ENCODE measurements at regions not wholly inside any gene's neighbourhood (a gene's known extent, or its start where the extent isn't known, plus 50 kb on each side); places are given as distances from the start of the nearest gene placed in this dataset.
"Not testable (repeated sequence)": the region's sequence is repeated elsewhere in the genome, so short reads cannot be mapped to it uniquely, and the experiment has no call there.

DNA sequence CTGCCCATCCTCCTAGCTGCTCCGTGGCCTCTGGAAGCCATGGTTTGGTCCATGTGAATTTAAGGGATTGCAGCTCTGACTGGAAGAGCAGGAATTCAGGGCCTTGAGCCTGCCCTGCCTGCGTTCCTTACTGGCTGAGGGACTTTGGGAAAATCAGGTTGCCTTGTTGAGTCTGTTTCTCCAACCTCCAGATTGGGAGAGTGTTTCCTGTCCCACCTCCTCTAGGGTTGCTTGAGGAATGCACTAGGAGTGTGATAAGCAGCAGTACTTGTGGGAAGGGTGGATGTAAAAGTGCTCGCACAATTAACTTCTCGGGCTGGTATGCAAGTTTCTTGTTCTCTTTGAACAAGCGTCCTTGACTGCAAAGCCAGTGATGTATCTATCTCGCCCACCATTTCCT, 84.4 kb upstream of the YWHAQ start:
- no peak for DNase-seq (ENCODE audit: low read depth in 1 of 2, low spot score in 2 of 2)
- Histone ChIP-seq H3K27ac (no peak overlapping the region), H3K9me3 (replicated peaks) (no peaks in the 10 kb centered on the region), H3K27me3 (replicated peaks) (no peaks in the 10 kb centered on the region), H3K36me3 (no peaks in the 10 kb centered on the region), H3K4me1 (replicated peaks) (no peaks in the 10 kb centered on the region), H3K4me3 (no peak overlapping the region)

DNA sequence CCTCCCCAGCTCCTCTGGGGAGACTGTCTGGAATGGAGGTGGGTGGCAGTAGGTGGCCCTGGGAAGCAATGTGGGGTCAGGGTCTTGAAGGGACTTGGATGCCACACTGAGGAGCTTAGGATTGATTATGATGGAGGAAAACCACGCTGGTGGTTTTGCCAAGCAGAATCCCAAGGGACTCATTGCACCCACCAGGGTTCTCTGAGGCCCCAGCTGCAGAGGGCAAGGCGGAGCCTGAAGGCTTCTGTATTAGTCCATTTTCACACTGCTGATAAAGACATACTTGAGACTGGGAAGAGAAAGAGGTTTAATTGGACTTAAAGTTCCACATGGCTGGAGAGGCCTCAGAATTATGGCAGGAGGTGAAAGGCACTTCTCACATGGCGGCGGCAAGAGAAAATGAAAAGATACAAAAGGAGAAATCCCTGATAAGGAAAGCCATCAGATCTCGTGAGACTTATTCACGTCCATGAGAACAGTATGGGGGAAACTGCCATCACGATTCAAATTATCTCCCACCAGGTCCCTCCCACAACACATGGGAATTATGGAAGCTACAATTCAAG, 87.2 kb upstream of the YWHAQ start:
- no peaks in the 10 kb centered on the region for H3K36me3 ChIP-seq

DNA sequence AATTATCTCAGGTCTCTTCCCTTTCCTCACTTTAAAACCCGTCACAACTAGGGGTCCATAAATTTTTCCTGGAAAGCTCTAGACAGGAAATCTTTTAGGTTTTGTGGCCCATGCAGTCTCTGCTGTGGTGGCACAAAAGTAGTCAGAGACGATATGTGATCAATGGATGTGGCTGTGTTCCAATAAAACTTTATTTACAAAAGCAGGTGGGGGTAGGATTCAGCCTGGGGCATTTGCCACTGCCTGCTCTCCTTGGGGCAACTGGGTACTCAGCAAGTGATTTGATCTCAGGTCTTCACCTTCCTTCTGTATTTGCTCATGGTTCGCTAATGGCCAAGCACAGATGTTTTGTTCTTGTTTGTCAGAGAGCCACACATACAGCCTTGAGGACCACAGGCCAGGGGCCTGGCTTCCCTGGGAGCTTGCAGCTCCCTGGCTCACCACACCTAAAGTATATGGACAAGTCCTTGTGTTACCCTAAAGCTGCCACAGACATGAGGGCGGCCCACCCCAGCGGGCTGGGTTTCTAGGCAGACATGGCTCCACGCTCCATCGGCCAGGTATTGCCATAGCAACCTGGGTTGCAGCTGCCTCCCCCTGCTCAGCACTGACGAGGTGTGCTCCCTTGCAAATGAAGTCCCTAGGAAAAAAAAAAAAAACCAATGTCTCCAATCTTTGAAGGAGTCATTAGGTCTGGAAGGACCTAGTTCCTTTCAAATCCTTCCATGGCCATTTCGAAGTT, 89.7 kb upstream of the YWHAQ start:
- no peak for DNase-seq (ENCODE audit: low read depth in 1 of 2, low spot score in 2 of 2)
- Histone ChIP-seq H3K4me1 (replicated peaks) (no peaks in the 10 kb centered on the region), H3K27me3 (replicated peaks) (no peaks in the 10 kb centered on the region), H3K4me3 (no peak overlapping the region), H3K27ac (no peak overlapping the region), H3K9me3 (replicated peaks) (no peaks in the 10 kb centered on the region), H3K36me3 (no peaks in the 10 kb centered on the region)

More for the DNA sequence above, 87.2 kb upstream of the YWHAQ start:
- Histone ChIP-seq H3K4me3 (no peak overlapping the region), H3K27ac (no peak overlapping the region), H3K27me3 (replicated peaks) (no peaks in the 10 kb centered on the region), H3K4me1 (replicated peaks) (no peaks in the 10 kb centered on the region), H3K9me3 (replicated peaks) (no peaks in the 10 kb centered on the region)
- no peak for DNase-seq (ENCODE audit: low read depth in 1 of 2, low spot score in 2 of 2)

DNA sequence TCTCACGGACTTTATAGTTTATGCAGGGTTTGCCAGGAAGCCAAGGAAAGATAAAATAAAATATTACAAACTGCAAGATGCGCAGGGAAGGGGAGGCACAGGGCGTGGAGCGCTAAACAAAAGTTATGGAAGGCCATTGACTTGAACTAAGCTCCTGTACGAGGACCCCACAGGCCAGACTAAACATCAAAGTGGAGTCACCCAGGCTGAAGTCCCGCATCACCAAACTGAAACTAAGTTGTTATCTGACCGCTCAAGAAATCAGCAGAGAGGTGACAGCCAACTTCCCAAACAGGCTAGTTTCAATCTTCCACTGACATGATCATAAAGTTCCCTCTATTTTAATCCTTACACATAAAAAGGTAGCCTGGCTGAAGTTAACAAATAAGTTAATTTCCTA, 90.5 kb upstream of the YWHAQ start:
- H3K27ac ChIP-seq: no peak overlapping the region
- H3K4me1 ChIP-seq (replicated peaks): no peaks in the 10 kb centered on the region
- no peak for DNase-seq (ENCODE audit: low read depth in 1 of 2, low spot score in 2 of 2)
- H3K27me3 ChIP-seq (replicated peaks): no peaks in the 10 kb centered on the region
- H3K4me3 ChIP-seq: no peak overlapping the region
- H3K9me3 ChIP-seq (replicated peaks): no peaks in the 10 kb centered on the region
- H3K36me3 ChIP-seq: no peaks in the 10 kb centered on the region

DNA sequence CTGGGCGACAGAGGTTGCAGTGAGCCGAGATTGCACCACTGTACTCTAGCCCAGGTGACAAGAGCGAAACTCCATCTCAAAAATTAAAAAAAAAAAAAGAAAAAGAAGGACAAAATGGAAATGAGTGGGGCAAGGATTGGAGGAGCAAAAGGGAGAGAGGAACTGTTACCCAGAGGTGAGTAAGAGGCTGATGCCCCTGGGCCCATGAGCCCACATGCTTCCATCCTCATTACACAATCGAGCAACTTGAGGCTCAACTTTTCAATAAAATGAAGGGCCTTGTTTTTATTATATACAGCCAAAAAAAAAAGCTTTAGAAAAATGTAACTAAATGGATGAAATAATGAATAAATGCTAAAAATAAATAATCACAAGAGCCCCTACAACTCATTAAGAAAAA, 91.7 kb upstream of the YWHAQ start:
- no peaks in the 10 kb centered on the region for H3K27me3 ChIP-seq (replicated peaks)
- DNase-seq (ENCODE audit: low read depth in 1 of 2, low spot score in 2 of 2): no peak
- no peaks in the 10 kb centered on the region for H3K9me3 ChIP-seq (replicated peaks)
- no peak overlapping the region for H3K4me3 ChIP-seq
- no peaks in the 10 kb centered on the region for H3K4me1 ChIP-seq (replicated peaks)
- H3K27ac ChIP-seq: no peak overlapping the region
- H3K36me3 ChIP-seq: no peaks in the 10 kb centered on the region

DNA sequence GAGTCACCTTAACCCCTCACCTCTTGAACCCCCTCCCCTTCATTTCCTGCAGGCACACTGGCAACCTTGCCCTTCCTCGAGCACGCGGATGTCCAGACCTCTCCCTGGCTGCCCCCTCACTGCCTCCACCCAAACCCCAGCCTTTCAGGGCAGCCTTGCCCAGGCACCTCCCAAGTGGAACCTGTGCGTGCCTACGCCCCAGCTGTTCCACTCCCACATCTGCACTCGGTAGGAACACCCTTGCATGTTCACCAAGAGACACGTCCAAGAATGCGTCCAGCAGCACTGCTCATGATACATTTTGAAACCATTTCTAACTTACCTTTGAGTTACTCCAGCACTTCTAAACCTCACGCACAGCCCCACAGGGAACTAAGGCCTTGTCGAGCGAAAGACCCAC, 93.8 kb upstream of the YWHAQ start:
- Histone ChIP-seq H3K4me1 (replicated peaks) (no peaks in the 10 kb centered on the region), H3K9me3 (replicated peaks) (no peaks in the 10 kb centered on the region), H3K27me3 (replicated peaks) (no peaks in the 10 kb centered on the region), H3K27ac (no peak overlapping the region), H3K4me3 (no peak overlapping the region), H3K36me3 (no peaks in the 10 kb centered on the region)
- DNase-seq (ENCODE audit: low read depth in 1 of 2, low spot score in 2 of 2): no peak

DNA sequence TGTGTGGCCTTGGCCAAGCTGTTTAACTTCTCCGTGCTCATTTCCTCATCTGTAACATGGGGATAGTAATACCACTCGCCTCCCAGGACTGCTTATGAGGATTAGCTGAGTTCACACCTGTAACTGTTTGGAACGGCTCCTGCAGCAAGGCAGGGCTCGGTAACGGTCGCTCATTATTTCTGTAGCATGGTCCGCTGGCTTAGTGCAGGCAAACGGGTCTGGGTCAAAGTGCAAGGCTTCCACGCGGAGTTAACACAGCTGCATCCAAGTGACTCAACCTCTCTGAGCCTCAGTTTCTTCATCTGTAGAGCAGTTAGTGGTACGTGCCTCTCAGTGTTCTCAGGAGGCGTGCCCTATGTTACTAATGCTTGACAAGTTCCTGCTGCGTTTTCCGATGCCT, 94.3 kb upstream of the YWHAQ start:
- Histone ChIP-seq H3K4me1 (replicated peaks) (no peaks in the 10 kb centered on the region), H3K36me3 (no peaks in the 10 kb centered on the region), H3K4me3 (no peak overlapping the region), H3K27ac (no peak overlapping the region), H3K27me3 (replicated peaks) (no peaks in the 10 kb centered on the region), H3K9me3 (replicated peaks) (no peaks in the 10 kb centered on the region)
- DNase-seq (ENCODE audit: low read depth in 1 of 2, low spot score in 2 of 2): no peak

DNA sequence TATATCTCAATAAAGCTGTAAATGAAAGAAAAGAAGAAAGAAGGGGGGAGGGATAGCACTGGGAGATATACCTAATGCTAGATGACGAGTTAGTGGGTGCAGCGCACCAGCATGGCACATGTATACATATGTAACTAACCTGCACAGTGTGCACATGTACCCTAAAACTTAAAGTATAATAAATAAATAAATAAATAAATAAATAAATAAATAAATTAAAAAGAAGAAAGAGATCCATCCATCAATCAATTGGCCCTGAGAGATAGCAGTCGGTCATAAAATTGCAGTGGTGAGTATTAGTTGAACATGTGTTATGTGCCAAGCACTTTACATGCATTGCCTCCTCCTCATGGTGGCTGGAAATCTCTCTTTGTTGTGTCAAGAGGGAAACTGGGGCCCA, 95.2 kb upstream of the YWHAQ start:
- not testable (repeated sequence) for H3K27me3 ChIP-seq (replicated peaks); H3K4me1 ChIP-seq (replicated peaks); H3K27ac ChIP-seq; H3K4me3 ChIP-seq; H3K36me3 ChIP-seq; DNase-seq (ENCODE audit: low read depth in 1 of 2, low spot score in 2 of 2); H3K9me3 ChIP-seq (replicated peaks)

DNA sequence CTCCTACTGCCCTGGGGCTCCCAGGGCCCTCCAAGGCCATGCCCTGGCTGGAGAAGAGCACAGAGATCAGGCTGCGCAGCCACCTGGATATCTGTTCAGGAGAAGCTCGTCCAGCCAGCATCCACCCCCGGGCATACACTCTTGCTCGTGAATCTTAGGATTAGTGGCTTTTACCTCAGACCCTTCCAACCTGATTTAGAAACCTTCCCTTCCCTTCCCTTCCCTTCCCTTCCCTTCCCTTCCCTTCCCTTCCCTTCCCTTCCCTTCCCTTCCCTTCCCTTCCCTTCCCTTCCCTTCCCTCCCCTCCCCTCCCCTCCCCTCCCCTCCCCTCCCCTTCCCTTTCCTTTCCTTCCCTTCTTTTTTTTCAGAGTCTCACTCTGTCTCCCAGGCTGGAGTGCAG, 99.7 kb upstream of the YWHAQ start:
- not testable (repeated sequence) for H3K27ac ChIP-seq; H3K4me3 ChIP-seq; H3K27me3 ChIP-seq (replicated peaks); H3K4me1 ChIP-seq (replicated peaks); H3K36me3 ChIP-seq; H3K9me3 ChIP-seq (replicated peaks); DNase-seq (ENCODE audit: low read depth in 1 of 2, low spot score in 2 of 2)

DNA sequence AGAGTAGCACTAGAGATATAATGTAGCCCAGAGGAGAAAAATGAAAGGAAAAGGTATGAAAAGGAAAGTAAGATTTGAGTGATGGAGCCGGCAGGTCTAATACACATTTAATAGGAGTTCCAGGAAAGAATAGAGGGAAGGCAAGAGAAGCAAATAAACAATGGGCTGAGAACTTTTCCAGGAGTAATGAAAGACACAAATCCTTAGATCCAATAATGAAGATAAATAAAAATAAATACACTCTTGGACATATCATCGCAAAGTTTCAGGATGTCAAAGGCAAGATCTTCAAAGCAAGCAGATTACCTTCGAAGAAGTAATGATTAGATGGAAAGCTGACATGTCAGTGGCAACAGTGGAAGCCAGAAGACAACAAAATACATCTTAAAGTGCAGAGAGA, 102.0 kb upstream of the YWHAQ start:
- DNase-seq (ENCODE audit: low read depth in 1 of 2, low spot score in 2 of 2): no peak
- Histone ChIP-seq H3K27me3 (replicated peaks) (no peaks in the 10 kb centered on the region), H3K4me3 (no peak overlapping the region), H3K9me3 (replicated peaks) (no peaks in the 10 kb centered on the region; the same call in 1 of the 2 replicates), H3K27ac (no peak overlapping the region), H3K36me3 (no peaks in the 10 kb centered on the region; the same call in 1 of the 2 replicates), H3K4me1 (replicated peaks) (no peaks in the 10 kb centered on the region)

DNA sequence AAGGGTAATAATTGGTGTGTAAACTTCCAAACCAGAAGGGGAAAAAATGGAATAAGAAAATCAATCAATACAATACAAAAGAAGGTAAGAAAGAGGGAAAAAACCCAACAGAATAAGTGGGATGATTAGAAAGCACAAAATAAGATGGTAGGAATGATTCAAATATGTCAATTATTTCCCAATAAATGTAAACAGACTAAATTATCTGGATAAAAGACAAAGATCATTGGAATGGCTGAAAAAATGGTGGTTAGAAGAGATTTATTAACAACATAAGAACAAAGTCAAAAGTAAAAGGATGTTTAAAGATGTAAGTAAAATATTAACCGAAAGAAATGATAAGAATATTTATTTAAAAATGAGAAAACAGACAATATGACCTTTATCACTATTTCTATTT, 103.5 kb upstream of the YWHAQ start:
- DNase-seq (ENCODE audit: low read depth in 1 of 2, low spot score in 2 of 2): no peak
- Histone ChIP-seq H3K9me3 (replicated peaks) (no peaks in the 10 kb centered on the region; the same call in 1 of the 2 replicates), H3K36me3 (no peaks in the 10 kb centered on the region; the same call in 1 of the 2 replicates), H3K27ac (no peak overlapping the region), H3K4me3 (no peak overlapping the region), H3K27me3 (replicated peaks) (no peaks in the 10 kb centered on the region), H3K4me1 (replicated peaks) (no peaks in the 10 kb centered on the region)

DNA sequence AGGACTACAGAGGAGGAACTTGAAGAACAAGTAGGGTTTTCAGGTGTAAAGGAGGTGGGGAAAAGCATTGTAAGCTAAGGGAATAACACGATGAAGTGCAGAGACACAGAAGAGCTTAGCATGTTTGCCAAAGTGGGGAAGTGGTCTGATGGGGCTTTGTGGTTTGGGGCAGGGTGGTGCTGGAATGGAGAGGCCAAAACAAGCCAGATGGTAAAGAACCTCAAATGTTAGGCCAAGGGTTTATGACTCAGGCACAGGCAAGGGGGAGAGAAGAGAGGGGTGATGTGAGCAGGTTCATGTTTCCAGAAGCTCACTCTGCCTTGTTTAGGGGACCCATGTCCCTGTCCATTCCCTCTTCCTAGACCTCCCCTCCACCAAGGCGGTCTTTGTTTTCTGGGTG, 104.5 kb upstream of the YWHAQ start:
- Histone ChIP-seq H3K27me3 (replicated peaks) (no peaks in the 10 kb centered on the region), H3K9me3 (replicated peaks) (no peaks in the 10 kb centered on the region; the same call in 1 of the 2 replicates), H3K4me1 (replicated peaks) (no peaks in the 10 kb centered on the region), H3K36me3 (no peaks in the 10 kb centered on the region; the same call in 1 of the 2 replicates), H3K27ac (no peak overlapping the region), H3K4me3 (no peak overlapping the region)
- DNase-seq (ENCODE audit: low read depth in 1 of 2, low spot score in 2 of 2): no peak

DNA sequence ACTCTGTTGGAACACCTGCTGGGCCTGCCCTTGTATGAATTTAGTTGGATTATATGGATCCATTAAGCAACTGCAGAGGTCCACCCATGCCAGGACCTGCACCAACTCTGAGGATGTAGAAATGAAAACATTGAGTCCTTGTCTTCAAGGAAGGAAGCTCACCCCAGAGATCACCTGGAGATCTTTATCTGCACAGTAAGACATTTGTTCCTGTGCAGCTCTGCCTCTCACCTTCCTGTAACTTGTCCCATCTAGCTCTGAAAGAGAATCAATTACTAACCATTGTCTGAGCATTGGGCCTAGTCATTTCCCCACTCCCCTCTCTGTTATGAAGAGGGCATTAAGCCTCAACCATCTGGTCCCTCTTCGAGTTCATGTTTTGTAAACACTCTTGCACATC, 105.2 kb upstream of the YWHAQ start:
- Histone ChIP-seq H3K27me3 (replicated peaks) (no peaks in the 10 kb centered on the region), H3K4me3 (no peak overlapping the region), H3K4me1 (replicated peaks) (0 out of 2 replicates have a peak, but pooled peaks cover 5% of the 10 kb centered on the region), H3K9me3 (replicated peaks) (no peaks in the 10 kb centered on the region; the same call in 1 of the 2 replicates), H3K27ac (no peak overlapping the region), H3K36me3 (no peaks in the 10 kb centered on the region; the same call in 1 of the 2 replicates)
- no peak for DNase-seq (ENCODE audit: low read depth in 1 of 2, low spot score in 2 of 2)

DNA sequence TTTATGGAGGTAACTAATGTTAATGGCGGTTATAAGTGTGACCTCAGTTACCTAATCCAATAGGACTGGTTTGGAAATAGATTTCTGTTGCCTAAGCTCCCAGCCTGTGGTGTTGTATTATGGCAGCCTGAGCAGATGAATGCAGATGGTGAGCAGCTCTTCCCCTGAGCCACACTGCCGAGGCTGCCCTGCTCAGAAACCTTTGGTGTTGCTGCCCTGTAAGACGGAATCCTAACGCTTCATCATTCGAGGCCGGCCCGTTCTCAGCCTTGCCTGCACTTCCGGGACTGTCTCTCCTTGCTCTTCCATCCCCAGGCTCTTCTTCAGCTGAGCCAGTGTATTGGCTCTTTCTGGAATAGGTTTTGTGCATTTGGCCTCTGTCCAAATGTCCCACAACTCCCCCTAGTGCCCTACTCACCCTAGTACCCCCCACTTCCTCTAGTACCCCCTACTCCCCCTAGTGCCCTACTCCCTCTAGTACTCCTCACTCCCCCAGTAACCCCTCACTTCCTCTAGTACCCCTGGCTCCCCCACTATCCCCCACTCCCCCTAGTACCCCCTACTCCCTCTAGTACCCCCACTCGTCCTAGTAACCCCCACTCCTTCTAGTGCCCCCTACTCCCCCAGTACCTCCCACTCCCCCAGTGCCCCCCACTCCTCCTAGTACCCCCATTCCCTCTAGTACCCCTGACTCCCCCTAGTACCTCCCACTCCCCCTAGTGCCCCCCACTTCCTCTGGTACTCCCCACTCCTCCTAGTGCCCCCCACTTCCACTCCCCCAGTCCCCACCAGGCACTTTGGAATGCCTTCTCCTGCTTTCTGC, 106.0 kb upstream of the TAF1B start:
- H3K9me3 ChIP-seq (replicated peaks): no peaks in the 10 kb centered on the region; the same call in 1 of the 2 replicates
- no peaks in the 10 kb centered on the region for H3K27me3 ChIP-seq (replicated peaks)
- no peak overlapping the region for H3K27ac ChIP-seq
- DNase-seq (ENCODE audit: low read depth in 1 of 2, low spot score in 2 of 2): no peak
- 0 out of 2 replicates have a peak, but pooled peaks cover 5% of the 10 kb centered on the region for H3K4me1 ChIP-seq (replicated peaks)
- H3K36me3 ChIP-seq: no peaks in the 10 kb centered on the region; the same call in 1 of the 2 replicates
- no peak overlapping the region for H3K4me3 ChIP-seq
